ENCODE measurements at regions not wholly inside any gene's neighbourhood (a gene's known extent, or its start where the extent isn't known, plus 50 kb on each side); places are given as distances from the start of the nearest gene placed in this dataset.
"Not testable (repeated sequence)": the region's sequence is repeated elsewhere in the genome, so short reads cannot be mapped to it uniquely, and the experiment has no call there.

GRCh38 chr18:39302481-39302880 is 1736.9 kb upstream of the CELF4 start:
- DNase-seq = no peak

GRCh38 chr18:39299152-39299551 is 1733.6 kb upstream of the CELF4 start:
- DNase-seq = peak; percentile 59

- DNase-seq = no peak
Measured at GRCh38 chr18:39297225-39297624, 1731.6 kb upstream of the CELF4 start.

GRCh38 chr18:39296293-39296888 is 1730.8 kb upstream of the CELF4 start:
- no peak for DNase-seq

GRCh38 chr18:39276764-39277163 is 1711.2 kb upstream of the CELF4 start:
- DNase-seq = no peak

GRCh38 chr18:39274535-39274934 is 1708.9 kb upstream of the CELF4 start:
- no peak for DNase-seq

- DNase-seq = no peak
Measured at GRCh38 chr18:39272230-39272629, 1706.6 kb upstream of the CELF4 start.

- no peak for DNase-seq
Measured at GRCh38 chr18:39271654-39272053, 1706.1 kb upstream of the CELF4 start.

- DNase-seq = no peak
Measured at GRCh38 chr18:39260565-39260964, 1695.0 kb upstream of the CELF4 start.

- DNase-seq = no peak
Measured at GRCh38 chr18:39259736-39260135, 1694.1 kb upstream of the CELF4 start.

GRCh38 chr18:39244242-39244641 is 1678.6 kb upstream of the CELF4 start:
- no peak for DNase-seq

GRCh38 chr18:39241534-39241933 is 1675.9 kb upstream of the CELF4 start:
- no peak for DNase-seq

GRCh38 chr18:39238981-39239660 is 1673.5 kb upstream of the CELF4 start:
- DNase-seq = no peak

GRCh38 chr18:39235118-39235719 is 1669.6 kb upstream of the CELF4 start:
- DNase-seq = no peak

- no peak for DNase-seq
Measured at GRCh38 chr18:39232937-39233336, 1667.3 kb upstream of the CELF4 start.

- DNase-seq = no peak
Measured at GRCh38 chr18:39232490-39232889, 1666.9 kb upstream of the CELF4 start.

- DNase-seq = no peak
Measured at GRCh38 chr18:39230086-39230803, 1664.6 kb upstream of the CELF4 start.

- DNase-seq = not testable (repeated sequence)
Measured at GRCh38 chr18:39227769-39228168, 1662.2 kb upstream of the CELF4 start.

- no peak for DNase-seq
Measured at GRCh38 chr18:39225373-39225772, 1659.8 kb upstream of the CELF4 start.

GRCh38 chr18:39223283-39223682 is 1657.7 kb upstream of the CELF4 start:
- DNase-seq = no peak

- peak; percentile 71 for DNase-seq
Measured at GRCh38 chr18:39215920-39216319, 1650.3 kb upstream of the CELF4 start.

GRCh38 chr18:39211461-39211860 is 1645.9 kb upstream of the CELF4 start:
- DNase-seq = no peak

GRCh38 chr18:39209173-39209572 is 1643.6 kb upstream of the CELF4 start:
- no peak for DNase-seq

- no peak for DNase-seq
Measured at GRCh38 chr18:39208729-39209128, 1643.1 kb upstream of the CELF4 start.
